GM18867 (cell line): ENCODE measurements at regions not wholly inside any gene's neighbourhood (a gene's known extent, or its start where the extent isn't known, plus 50 kb on each side); places are given as distances from the start of the nearest gene placed in this dataset.

Experiments used
- ATAC-seq: cut with Tn5 transposase; IDR thresholded peaks from one replicate; pipeline ENCODE4 v1.9.1; 2021; ENCODE audit warnings: mild to moderate bottlenecking, moderate library complexity; ENCODE audit not compliant: unreplicated experiment

DNA sequence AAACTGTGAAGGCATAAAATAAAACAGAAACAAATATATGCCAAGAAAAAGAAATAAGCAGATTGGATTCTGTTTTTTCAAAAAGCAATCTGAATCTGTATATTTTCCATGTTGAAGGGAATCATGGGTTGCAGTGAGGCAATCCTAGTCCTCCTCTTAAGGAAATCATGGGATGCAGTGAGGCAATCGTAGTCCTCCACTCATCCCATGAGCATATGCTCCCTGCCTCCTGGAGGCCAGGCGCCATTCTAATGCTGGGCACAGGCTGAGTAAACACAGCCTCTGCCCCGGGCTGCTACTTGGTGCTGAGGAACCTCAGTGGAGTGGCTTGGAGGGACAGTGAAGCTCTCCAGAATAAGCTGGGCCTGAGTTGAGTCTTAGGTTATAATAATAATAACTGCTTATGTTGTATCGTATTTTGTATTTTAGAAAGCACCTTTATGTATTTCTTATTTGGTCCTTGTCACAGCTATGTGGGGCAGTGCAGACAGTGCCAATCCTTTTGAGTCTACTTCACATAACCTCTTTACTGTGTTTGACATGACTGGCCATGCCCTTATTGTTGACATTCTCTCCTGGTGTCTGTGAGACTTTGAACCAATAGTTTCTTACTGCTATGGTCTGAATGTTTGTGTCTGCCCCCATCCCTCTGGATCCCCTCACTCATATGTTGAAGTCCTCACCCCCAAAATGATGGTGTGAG lies 56.6 kb upstream of the CITED2 start:
- no peak for ATAC-seq

DNA sequence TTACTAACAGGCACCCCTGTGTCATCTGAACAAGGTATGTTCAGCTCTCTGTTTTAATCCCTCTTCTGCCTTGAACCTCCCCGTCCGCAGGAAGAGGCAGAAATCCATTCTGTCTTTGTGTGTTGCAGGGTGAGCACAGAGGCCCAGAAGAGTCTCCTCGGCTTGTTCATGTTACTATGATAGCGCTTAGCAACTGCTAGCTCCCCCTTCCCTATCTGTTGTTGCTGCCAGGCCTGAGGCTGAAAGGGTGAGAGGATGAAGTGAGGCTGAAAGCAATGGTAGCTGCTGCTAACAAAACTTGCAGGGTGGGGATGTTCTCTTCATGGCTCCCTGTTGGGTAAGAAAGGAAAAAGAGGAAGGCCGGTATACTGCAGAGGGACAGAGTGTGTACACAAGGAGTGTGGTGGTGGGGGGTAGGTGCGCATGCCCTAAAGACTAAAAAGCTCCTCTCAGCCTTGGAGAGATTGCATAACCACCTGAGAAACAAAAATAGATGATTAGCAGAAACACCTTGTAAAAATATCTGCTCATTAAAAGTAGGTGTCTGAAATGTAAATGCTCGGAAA lies 55.2 kb upstream of the CITED2 start:
- ATAC-seq: no peak

DNA sequence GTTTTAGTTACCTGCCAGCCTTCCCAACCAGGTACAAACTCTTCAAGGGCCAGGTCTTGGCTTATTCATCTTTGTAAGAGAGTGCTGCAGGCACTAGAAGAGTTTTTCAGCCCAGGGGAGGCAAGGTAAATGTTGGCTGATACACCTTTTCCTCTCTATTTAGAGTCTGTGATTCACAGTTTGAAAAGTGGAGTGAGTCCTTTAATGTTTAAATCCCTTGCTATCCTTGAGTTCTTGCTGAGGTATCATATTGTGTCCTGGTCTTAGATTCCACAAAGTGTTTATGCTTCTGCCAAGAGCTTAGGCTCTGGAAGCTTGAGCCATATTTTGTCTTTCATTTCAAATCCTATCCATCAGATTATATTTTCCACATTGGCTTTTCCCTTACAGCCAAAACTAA lies 52.8 kb upstream of the CITED2 start:
- ATAC-seq: no peak

DNA sequence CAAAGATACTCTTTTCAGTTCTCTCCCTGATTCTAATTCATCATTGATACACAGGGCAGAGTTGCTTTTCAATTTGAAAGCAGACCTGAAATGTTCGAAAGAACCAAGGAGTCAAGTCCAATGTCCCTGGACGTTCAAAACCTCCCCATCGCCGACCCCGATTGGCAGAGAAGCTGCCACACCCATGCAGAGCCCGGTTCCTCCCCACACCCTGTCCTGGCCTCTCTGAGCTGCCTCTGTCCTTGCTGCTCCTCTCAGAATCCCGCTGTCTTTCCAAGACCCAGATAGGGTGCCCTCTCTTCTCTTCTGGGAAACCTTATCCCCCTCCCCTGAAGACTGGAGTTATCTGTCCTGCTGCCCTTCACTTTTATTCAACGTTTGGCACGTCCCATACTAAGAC lies 52.3 kb upstream of the CITED2 start:
- ATAC-seq: no peak

DNA sequence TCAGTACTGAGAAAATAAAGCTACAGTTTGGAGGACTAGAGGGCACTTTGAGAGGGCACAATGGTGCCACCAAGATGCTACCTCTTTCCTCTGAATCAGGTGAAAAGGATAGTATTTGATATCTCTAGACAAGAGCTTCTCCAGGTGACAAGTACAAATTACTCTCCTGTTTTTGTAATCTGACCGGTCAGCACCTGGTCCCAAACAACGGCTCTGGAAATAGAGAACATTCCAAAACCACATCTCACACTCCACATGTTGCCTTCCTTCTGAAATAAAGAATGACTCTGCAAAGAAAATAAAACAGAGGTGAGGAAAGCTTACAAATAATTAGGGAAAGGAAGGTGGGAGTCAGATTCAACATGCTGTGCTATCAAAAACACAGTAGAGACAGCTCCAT lies 51.3 kb upstream of the CITED2 start:
- ATAC-seq: no peak

DNA sequence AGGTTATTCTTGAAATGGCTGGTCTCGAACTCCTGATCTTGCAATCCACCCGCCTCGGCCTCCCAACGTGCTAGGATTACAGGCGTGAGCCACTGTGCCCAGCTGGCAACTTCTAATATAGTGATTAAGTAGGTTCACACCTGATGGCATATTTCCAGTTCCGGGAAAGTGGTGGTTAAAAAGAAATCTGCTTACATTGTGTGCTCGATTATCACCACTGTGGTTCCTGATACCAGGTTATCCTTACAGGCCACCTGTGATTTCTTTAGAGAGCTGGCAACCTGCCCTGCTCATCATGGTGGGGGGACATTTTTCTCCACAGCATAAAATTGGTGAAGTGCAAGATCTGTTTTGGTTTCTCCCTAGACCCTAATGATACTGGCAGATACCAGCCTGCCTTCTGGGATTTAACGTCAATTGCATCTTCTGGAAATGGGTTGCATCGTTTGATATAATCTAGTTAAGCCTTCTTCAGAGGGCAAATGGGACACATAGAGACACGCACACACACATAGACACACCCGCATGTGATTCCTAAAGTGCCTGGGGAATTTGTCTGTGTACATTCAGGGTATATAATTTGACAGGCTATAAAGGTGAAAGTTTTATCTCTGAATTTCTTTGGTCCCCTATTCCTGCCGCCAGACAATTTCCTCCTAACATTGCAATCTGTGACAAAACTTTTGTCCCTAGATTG lies 49.7 kb upstream of the CITED2 start:
- ATAC-seq: no peak
